Sigmoid colon (tissue), 6 donors: ENCODE measurements at regions not wholly inside any gene's neighbourhood (a gene's known extent, or its start where the extent isn't known, plus 50 kb on each side); places are given as distances from the start of the nearest gene placed in this dataset.

Source experiments
- DNase-seq: peaks from one replicate; pipeline ENCODE4 v3.0.0-alpha.2; 2019
- H3K27ac ChIP-seq, 4 donors: fragments of 200-600 bp; sonication (generic); one replicate each; pipeline ENCODE4 v1.5.1; 2016 to 2019; ENCODE audit warnings: mild to moderate bottlenecking in 1 of 4
- H3K27me3 ChIP-seq, 3 donors: fragments of 200-600 bp; sonication (generic); one replicate each; pipeline ENCODE4 v1.5.1; 2019; ENCODE audit warnings: mild to moderate bottlenecking in 1 of 3
- H3K36me3 ChIP-seq, 4 donors: fragments of 200-600 bp; sonication (generic); one replicate each; pipeline ENCODE4 v1.5.1; 2016 to 2019
- H3K4me1 ChIP-seq, 4 donors: fragments of 200-600 bp; sonication (generic); one replicate each; pipeline ENCODE4 v1.5.1; 2017 to 2019
- H3K4me3 ChIP-seq, 4 donors: fragments of 200-600 bp; sonication (generic); one replicate each; pipeline ENCODE4 v1.5.1; 2017 to 2019; ENCODE audit warnings: mild to moderate bottlenecking in 2 of 4, moderate library complexity in 1 of 4
- H3K9me3 ChIP-seq, 4 donors: fragments of 200-600 bp in 3 of 4; sonication (generic) in 3 of 4; one replicate each; pipeline versions ENCODE4 v1.5.1 to v1.6.1; 2013 to 2019
- CTCF ChIP-seq, 4 experiments: fragments of 450-650 bp in 3 of 4; fragments of 200-600 bp in 1 of 4; IDR thresholded peaks; one replicate each; pipeline ENCODE4 v1.5.1; 2016 to 2019; ENCODE audit warnings: antibody characterized with exemption in 4 of 4, mild to moderate bottlenecking in 3 of 4, moderate library complexity in 2 of 4
- EP300 ChIP-seq, 4 donors: sonication (generic); formaldehyde crosslinking; IDR thresholded peaks; one replicate each; pipeline ENCODE4 v1.6.1; 2017; ENCODE audit warnings: antibody characterized with exemption in 4 of 4
- POLR2A ChIP-seq, 2 donors: fragments of 450-650 bp; IDR thresholded peaks; one replicate each; pipeline ENCODE4 v1.6.1; 2016; ENCODE audit warnings: antibody characterized with exemption in 2 of 2, mild to moderate bottlenecking in 2 of 2, moderate library complexity in 2 of 2
- POLR2AphosphoS5 ChIP-seq, 4 donors: sonication (generic); formaldehyde crosslinking; IDR thresholded peaks; one replicate each; pipeline ENCODE4 v1.6.1; 2017; ENCODE audit warnings: antibody characterized with exemption in 4 of 4
- WGBS, 2 donors: extraction: QIAGEN DNeasy Blood & Tissue Kit; methylation state at CpG; one replicate each; pipeline ENCODE4 v1.1.7; 2013; 5-methylcytosine and 5-hydroxymethylcytosine counted together
- intact Hi-C: fragments of 100-400 bp; cut with DNase I; formaldehyde crosslinking; loops from one replicate; pipeline ENCODE4 v1.15.1; 2023
- donor health status: healthy with polysubstance abuse.
- donor health status: healthy.

- H3K36me3 ChIP-seq: no peaks in the 10 kb centered on the region
- TF ChIP-seq EP300 (IDR thresholded peaks at IDR 0.05) (no peak), POLR2AphosphoS5 (IDR thresholded peaks at IDR 0.05) (no peak), POLR2A (IDR thresholded peaks at IDR 0.05) (no peak)
- no peak for DNase-seq
- no peaks in the 10 kb centered on the region for H3K9me3 ChIP-seq
- WGBS, 2 donors: 35 to 43% methylated on average over 6 of the region's 6 CpGs
- no peaks in the 10 kb centered on the region for H3K27me3 ChIP-seq
- no peaks in the 10 kb centered on the region for H3K4me1 ChIP-seq
- H3K4me3 ChIP-seq: no peak overlapping the region
- H3K27ac ChIP-seq: no peak overlapping the region
- intact Hi-C loops: no loop called here
Measured at GRCh38 chrX:149221230-149221629, 283.9 kb downstream of the IDS start.

- H3K4me1 ChIP-seq: no peaks in the 10 kb centered on the region
- TF ChIP-seq CTCF (IDR thresholded peaks at IDR 0.05) (no peak), POLR2A (IDR thresholded peaks at IDR 0.05) (no peak), POLR2AphosphoS5 (IDR thresholded peaks at IDR 0.05) (no peak), EP300 (IDR thresholded peaks at IDR 0.05) (no peak)
- WGBS, 2 donors: 91 to 94% methylated on average over 1 of the region's 1 CpG
- intact Hi-C loops: no loop called here
- H3K36me3 ChIP-seq: no peaks in the 10 kb centered on the region
- no peaks in the 10 kb centered on the region for H3K9me3 ChIP-seq
- no peak overlapping the region for H3K4me3 ChIP-seq
- no peaks in the 10 kb centered on the region for H3K27me3 ChIP-seq
- H3K27ac ChIP-seq: no peak overlapping the region
- DNase-seq: no peak
Measured at GRCh38 chrX:149213264-149213663, 291.8 kb downstream of the IDS start.

- TF ChIP-seq POLR2A (IDR thresholded peaks at IDR 0.05) (no peak), CTCF (IDR thresholded peaks at IDR 0.05) (no peak), POLR2AphosphoS5 (IDR thresholded peaks at IDR 0.05) (no peak), EP300 (IDR thresholded peaks at IDR 0.05) (no peak)
- no peaks in the 10 kb centered on the region for H3K4me1 ChIP-seq
- DNase-seq: no peak
Measured at GRCh38 chrX:149208307-149208706, 296.8 kb downstream of the IDS start.

GRCh38 chrX:149207518-149207917 is 297.6 kb downstream of the IDS start:
- H3K27me3 ChIP-seq: no peaks in the 10 kb centered on the region
- H3K4me3 ChIP-seq: no peak overlapping the region
- no peaks in the 10 kb centered on the region for H3K9me3 ChIP-seq
- no peaks in the 10 kb centered on the region for H3K36me3 ChIP-seq
- TF ChIP-seq POLR2A (IDR thresholded peaks at IDR 0.05) (no peak), POLR2AphosphoS5 (IDR thresholded peaks at IDR 0.05) (no peak), EP300 (IDR thresholded peaks at IDR 0.05) (no peak), CTCF (IDR thresholded peaks at IDR 0.05) (no peak)
- no peak for DNase-seq
- no peak overlapping the region for H3K27ac ChIP-seq
- intact Hi-C loops: no loop called here
- 86 to 87% methylated on average over 3 of the region's 3 CpGs for WGBS, 2 donors
- H3K4me1 ChIP-seq: no peaks in the 10 kb centered on the region

More at GRCh38 chrX:149208307-149208706, 296.8 kb downstream of the IDS start:
- 68 to 77% methylated on average over 3 of the region's 3 CpGs for WGBS, 2 donors
- H3K4me3 ChIP-seq: no peak overlapping the region
- H3K36me3 ChIP-seq: no peaks in the 10 kb centered on the region
- H3K27me3 ChIP-seq: no peaks in the 10 kb centered on the region
- H3K9me3 ChIP-seq: no peaks in the 10 kb centered on the region
- intact Hi-C loops: no loop called here
- no peak overlapping the region for H3K27ac ChIP-seq

GRCh38 chrX:149205937-149206336 is 299.2 kb downstream of the IDS start:
- 47 to 50% methylated on average over 1 of the region's 1 CpG for WGBS, 2 donors
- Histone ChIP-seq H3K4me3 (no peak overlapping the region), H3K9me3 (no peaks in the 10 kb centered on the region), H3K27me3 (no peaks in the 10 kb centered on the region), H3K36me3 (no peaks in the 10 kb centered on the region), H3K27ac (no peak overlapping the region), H3K4me1 (no peaks in the 10 kb centered on the region)
- no peak for TF ChIP-seq CTCF (IDR thresholded peaks at IDR 0.05)
- no peak for TF ChIP-seq POLR2A (IDR thresholded peaks at IDR 0.05)
- TF ChIP-seq POLR2AphosphoS5 (IDR thresholded peaks at IDR 0.05): no peak
- no peak for TF ChIP-seq EP300 (IDR thresholded peaks at IDR 0.05)
- DNase-seq: no peak
- intact Hi-C loops: no loop called here
